Endothelial cell of umbilical vein (primary cell): ENCODE measurements at regions not wholly inside any gene's neighbourhood (a gene's known extent, or its start where the extent isn't known, plus 50 kb on each side); places are given as distances from the start of the nearest gene placed in this dataset.

Experiments
- BruUV-seq: library from RNA; stranded (reverse); fragments of 400-500 nt; replicated peaks from 2 replicates; lab custom pipeline; 2021; lab: Mats Ljungman, UMichigan
- CTCF ChIA-PET: fragments of 300-600, 350-600 bp; sonication (Branson Sonifier 250); formaldehyde crosslinking; loops from one replicate; lab custom pipeline; 2021; ENCODE audit warnings: antibody characterized with exemption, inconsistent platforms; lab: Charles Lee
- POLR2A ChIA-PET: fragments of 300-600, 350-600 bp; sonication (Branson Sonifier 250); formaldehyde crosslinking; loops from one replicate; lab custom pipeline; 2021; ENCODE audit warnings: antibody characterized with exemption, inconsistent platforms; lab: Charles Lee
- DNase-seq: peaks from one replicate; pipeline ENCODE4 v3.0.0-alpha.2; 2011; ENCODE audit warnings: low read depth, low spot score
- FAIRE-seq: peaks from 2 replicates; lab custom pipeline; 2011; peaks lifted over from hg19 to GRCh38; lab: Jason Lieb, UNC
- H2AFZ ChIP-seq: 2 replicates; pipeline ENCODE4 v1.6.0; 2012; ENCODE audit warnings: low read depth, low read length, control low read depth, inconsistent platforms
- H3K27ac ChIP-seq: 2 replicates; pipeline ENCODE4 v1.5.1; 2011; ENCODE audit warnings: low read depth, mild to moderate bottlenecking, control low read depth, low read length, moderate library complexity; ENCODE audit not compliant: insufficient read depth
- H3K27me3 ChIP-seq, 2 experiments: 2 replicates each; pipeline versions ENCODE4 v1.6.0 to v1.6.1; 2011; ENCODE audit warnings: low read length in 2 of 2, mixed read lengths in 1 of 2; ENCODE audit not compliant: control insufficient read depth in 2 of 2, insufficient read depth in 2 of 2
- H3K36me3 ChIP-seq, 2 experiments: 2 replicates in 1 of 2; 3 replicates in 1 of 2; pipeline ENCODE4 v1.5.1; 2011; ENCODE audit warnings: low read length in 2 of 2, mild to moderate bottlenecking in 1 of 2, moderate library complexity in 1 of 2; ENCODE audit not compliant: control insufficient read depth in 2 of 2, insufficient read depth in 2 of 2; ENCODE audit errors: extremely low read depth in 1 of 2
- H3K4me1 ChIP-seq: 3 replicates; pipeline ENCODE4 v1.5.1; 2011; ENCODE audit warnings: mild to moderate bottlenecking, low read length; ENCODE audit not compliant: control insufficient read depth, insufficient read depth; ENCODE audit errors: extremely low read depth
- H3K4me2 ChIP-seq: 2 replicates; pipeline ENCODE4 v1.6.1; 2011; ENCODE audit warnings: low read length, control low read depth, mixed read lengths; ENCODE audit not compliant: insufficient read depth
- H3K4me3 ChIP-seq, 3 experiments: fragments of 200-600 bp in 1 of 3; sonication (generic), shearing (Covaris generic) in 1 of 3; replicated peaks in 1 of 3; 2 replicates each; pipeline ENCODE4 v1.5.1; 2011 to 2016; ENCODE audit warnings: control low read depth in 3 of 3, low read length in 3 of 3, mild to moderate bottlenecking in 2 of 3, inconsistent platforms in 1 of 3, low read depth in 1 of 3, moderate library complexity in 1 of 3; ENCODE audit not compliant: insufficient read depth in 1 of 3
- H3K79me2 ChIP-seq: 2 replicates; pipeline ENCODE4 v1.6.0; 2012; ENCODE audit warnings: low read length, inconsistent platforms; ENCODE audit not compliant: control insufficient read depth, insufficient read depth
- H3K9ac ChIP-seq: replicated peaks from 2 replicates; pipeline ENCODE3; 2011; ENCODE audit warnings: low read length, control low read depth; ENCODE audit not compliant: insufficient read depth; ENCODE audit errors: extremely low read depth
- H3K9me1 ChIP-seq: replicated peaks from 3 replicates; pipeline ENCODE4 v1.6.0; 2011; ENCODE audit warnings: mild to moderate bottlenecking, low read length; ENCODE audit not compliant: control insufficient read depth, insufficient read depth; ENCODE audit errors: extremely low read depth
- H3K9me3 ChIP-seq: replicated peaks from 2 replicates; pipeline ENCODE4 v1.5.1; 2012; ENCODE audit warnings: low read length, inconsistent platforms; ENCODE audit not compliant: control insufficient read depth, insufficient read depth
- H4K20me1 ChIP-seq: replicated peaks from 2 replicates; pipeline ENCODE3; 2011; ENCODE audit warnings: mild to moderate bottlenecking, low read length; ENCODE audit not compliant: control insufficient read depth, insufficient read depth; ENCODE audit errors: extremely low read depth
- CTCF ChIP-seq, 2 donors: IDR thresholded peaks; 1 replicate in 1 of 2; 2 replicates in 1 of 2; pipeline ENCODE4 v1.5.1; 2011; ENCODE audit warnings: low read length in 2 of 2, mild to moderate bottlenecking in 2 of 2, moderate library complexity in 2 of 2, control low read depth in 1 of 2, inconsistent platforms in 1 of 2, low read depth in 1 of 2; ENCODE audit not compliant: insufficient read depth in 1 of 2; ENCODE audit errors: extremely low read depth in 1 of 2
- EZH2 ChIP-seq: IDR thresholded peaks from 2 replicates; pipeline ENCODE4 v1.6.1; 2012; ENCODE audit warnings: borderline replicate concordance, low read depth, mild to moderate bottlenecking, moderate library complexity, low read length, inconsistent platforms; ENCODE audit not compliant: severe bottlenecking
- FOS ChIP-seq: IDR thresholded peaks from 2 replicates; pipeline ENCODE4 v1.6.1; 2011; ENCODE audit warnings: mild to moderate bottlenecking, low read length, moderate library complexity, borderline replicate concordance; ENCODE audit not compliant: insufficient read depth
- GATA2 ChIP-seq: IDR thresholded peaks from 2 replicates; pipeline ENCODE4 v1.7.0; 2011; ENCODE audit warnings: low read depth, mild to moderate bottlenecking, moderate library complexity, mixed read lengths, low read length; ENCODE audit not compliant: insufficient read length, insufficient read depth
- JUN ChIP-seq: IDR thresholded peaks from 2 replicates; pipeline ENCODE4 v1.6.1; 2011; ENCODE audit warnings: borderline replicate concordance, low read depth; ENCODE audit not compliant: insufficient read length, insufficient read depth
- MAX ChIP-seq: IDR thresholded peaks from 2 replicates; pipeline ENCODE4 v1.6.1; 2011; ENCODE audit not compliant: insufficient read depth, insufficient read length
- MYC ChIP-seq: IDR thresholded peaks from one replicate; pipeline ENCODE4 v1.6.1; 2011; ENCODE audit warnings: mild to moderate bottlenecking, low read depth, low read length
- POLR2A ChIP-seq: IDR thresholded peaks from 2 replicates; pipeline ENCODE4 v1.6.1; 2012; ENCODE audit warnings: low read depth, mild to moderate bottlenecking, control low read depth, low read length
- dilution Hi-C: fragments of 300-500 bp; cut with MboI; formaldehyde crosslinking; loops from one replicate; pipeline ENCODE4 v1.15.0; 2019; ENCODE audit warnings: low sequenced_read_pairs; ENCODE audit not compliant: extremely low pct_ligation_motif_present
- intact Hi-C: fragments of 100-400 bp; cut with micrococcal nuclease; formaldehyde crosslinking; loops from one replicate; pipeline ENCODE4 v1.10.0; 2022

- H3K9ac ChIP-seq: no peak overlapping the region
- ChIA-PET POLR2A (no interaction called here), CTCF (interaction anchor here (0.5 kb wide), 1 partner anchor 1401 kb away, joined by 3 read pairs; no protein-coding TSS in a partner anchor)
- TF ChIP-seq POLR2A (no peak), EZH2 (no peak), CTCF (IDR thresholded peaks at IDR 0.05; ENCODE audit: extremely low read depth in 1 of 2, insufficient read depth in 1 of 2, low read depth in 1 of 2, low read length in 2 of 2) (no peak), GATA2 (no peak), MAX (no peak), FOS (no peak), MYC (no peak), JUN (no peak)
- BruUV-seq: no TSS peak
- H3K36me3 ChIP-seq: no peaks in the 10 kb centered on the region
- DNase-seq (no peak), FAIRE-seq (no peak)
- H3K79me2 ChIP-seq: no peaks in the 10 kb centered on the region
- intact Hi-C loops (no loop called here), dilution Hi-C loops (no loop called here)
- H3K4me3 ChIP-seq: no peak overlapping the region
- no peaks in the 10 kb centered on the region for H3K27me3 ChIP-seq
- H4K20me1 ChIP-seq: no peaks in the 10 kb centered on the region
- no peak overlapping the region for H2AFZ ChIP-seq
- no peak overlapping the region for H3K4me2 ChIP-seq
- no peak overlapping the region for H3K27ac ChIP-seq
- H3K9me1 ChIP-seq: no peaks in the 10 kb centered on the region
- no peaks in the 10 kb centered on the region for H3K9me3 ChIP-seq
- no peaks in the 10 kb centered on the region for H3K4me1 ChIP-seq
These were observed 243.6 kb upstream of the RHOBTB1 start for GRCh38 chr10:61187601-61188000.
